Transverse colon (tissue), 3 donors: ENCODE measurements at regions not wholly inside any gene's neighbourhood (a gene's known extent, or its start where the extent isn't known, plus 50 kb on each side); places are given as distances from the start of the nearest gene placed in this dataset.

ENCODE experiments used
- EP300 ChIP-seq: sonication (generic); formaldehyde crosslinking; IDR thresholded peaks from one replicate; pipeline ENCODE4 v1.6.1; 2017; ENCODE audit warnings: antibody characterized with exemption, low read depth
- TF ChIP-seq, protein P1 (sequence below), 5 experiments: fragments of 200-600 bp in 3 of 5; fragments of 450-650 bp in 2 of 5; sonication (generic) in 3 of 5; IDR thresholded peaks; 1 replicate in 2 of 5; 2 replicates in 3 of 5; pipeline ENCODE4 v1.5.1; 2016 to 2017; ENCODE audit warnings: antibody characterized with exemption in 5 of 5, inconsistent platforms in 3 of 5, mild to moderate bottlenecking in 2 of 5, moderate library complexity in 1 of 5

DNA sequence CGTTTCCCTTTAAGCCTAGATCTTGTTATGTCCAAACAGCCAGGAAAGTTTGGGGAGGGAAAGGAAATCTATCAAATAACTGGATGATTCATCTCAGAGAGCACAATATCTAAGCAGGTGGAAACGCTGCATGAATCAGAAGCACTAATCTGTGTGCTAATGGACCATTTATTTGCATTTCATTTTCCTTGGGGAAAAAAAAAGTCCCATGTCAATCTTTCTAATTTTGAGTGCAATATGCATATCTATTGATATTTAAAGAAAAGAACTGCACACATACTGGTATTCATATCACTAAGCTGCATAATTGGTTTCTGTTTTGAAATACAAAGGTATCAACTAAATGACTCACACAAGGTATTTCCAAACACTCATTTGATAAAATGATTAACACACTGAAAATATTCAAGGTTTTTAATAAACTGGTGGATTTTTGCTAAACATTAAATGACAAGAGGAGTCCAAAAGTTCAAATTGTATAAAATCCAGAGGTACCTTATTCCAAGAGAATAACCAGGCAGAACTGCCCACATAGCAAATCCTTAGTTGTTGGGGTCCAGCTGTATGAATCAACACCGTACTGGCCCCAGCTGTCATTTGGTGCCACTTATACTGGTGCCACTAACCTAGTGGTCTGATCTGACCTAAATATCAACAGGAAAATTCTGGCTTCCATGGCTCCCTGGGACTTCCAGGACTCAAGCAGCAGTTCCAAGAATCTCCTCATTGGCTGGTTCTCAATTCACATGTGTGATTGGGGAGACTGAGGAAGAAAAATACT, 122.2 kb upstream of the SP4 start:
- TF ChIP-seq, protein P1, sequence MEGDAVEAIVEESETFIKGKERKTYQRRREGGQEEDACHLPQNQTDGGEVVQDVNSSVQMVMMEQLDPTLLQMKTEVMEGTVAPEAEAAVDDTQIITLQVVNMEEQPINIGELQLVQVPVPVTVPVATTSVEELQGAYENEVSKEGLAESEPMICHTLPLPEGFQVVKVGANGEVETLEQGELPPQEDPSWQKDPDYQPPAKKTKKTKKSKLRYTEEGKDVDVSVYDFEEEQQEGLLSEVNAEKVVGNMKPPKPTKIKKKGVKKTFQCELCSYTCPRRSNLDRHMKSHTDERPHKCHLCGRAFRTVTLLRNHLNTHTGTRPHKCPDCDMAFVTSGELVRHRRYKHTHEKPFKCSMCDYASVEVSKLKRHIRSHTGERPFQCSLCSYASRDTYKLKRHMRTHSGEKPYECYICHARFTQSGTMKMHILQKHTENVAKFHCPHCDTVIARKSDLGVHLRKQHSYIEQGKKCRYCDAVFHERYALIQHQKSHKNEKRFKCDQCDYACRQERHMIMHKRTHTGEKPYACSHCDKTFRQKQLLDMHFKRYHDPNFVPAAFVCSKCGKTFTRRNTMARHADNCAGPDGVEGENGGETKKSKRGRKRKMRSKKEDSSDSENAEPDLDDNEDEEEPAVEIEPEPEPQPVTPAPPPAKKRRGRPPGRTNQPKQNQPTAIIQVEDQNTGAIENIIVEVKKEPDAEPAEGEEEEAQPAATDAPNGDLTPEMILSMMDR (IDR thresholded peaks at IDR 0.05), result no peak
- TF ChIP-seq EP300, result no peak
